ENCODE measurements at regions not wholly inside any gene's neighbourhood (a gene's known extent, or its start where the extent isn't known, plus 50 kb on each side); places are given as distances from the start of the nearest gene placed in this dataset.
"Not testable (repeated sequence)": the region's sequence is repeated elsewhere in the genome, so short reads cannot be mapped to it uniquely, and the experiment has no call there.

DNA sequence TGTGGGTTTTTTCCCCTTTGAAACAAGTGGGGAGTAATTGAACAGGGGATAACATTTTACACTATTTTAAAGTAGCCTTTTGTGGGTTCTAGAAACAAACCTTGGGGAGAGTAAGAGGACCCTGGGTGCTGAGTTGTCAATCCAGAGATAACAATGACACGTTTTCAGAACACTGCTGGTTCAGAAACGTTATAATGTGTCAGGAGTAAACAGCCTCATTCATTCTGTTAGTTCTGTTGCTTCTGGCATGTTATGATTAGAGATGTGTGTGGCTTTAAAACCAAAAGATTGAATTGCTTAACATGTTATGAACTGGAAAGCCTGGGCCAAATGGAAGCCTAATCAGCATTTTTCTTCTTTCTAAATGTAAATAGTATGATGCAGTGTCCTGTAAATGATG, 680.5 kb upstream of the NOVA1 start:
- DNase-seq: no peak

DNA sequence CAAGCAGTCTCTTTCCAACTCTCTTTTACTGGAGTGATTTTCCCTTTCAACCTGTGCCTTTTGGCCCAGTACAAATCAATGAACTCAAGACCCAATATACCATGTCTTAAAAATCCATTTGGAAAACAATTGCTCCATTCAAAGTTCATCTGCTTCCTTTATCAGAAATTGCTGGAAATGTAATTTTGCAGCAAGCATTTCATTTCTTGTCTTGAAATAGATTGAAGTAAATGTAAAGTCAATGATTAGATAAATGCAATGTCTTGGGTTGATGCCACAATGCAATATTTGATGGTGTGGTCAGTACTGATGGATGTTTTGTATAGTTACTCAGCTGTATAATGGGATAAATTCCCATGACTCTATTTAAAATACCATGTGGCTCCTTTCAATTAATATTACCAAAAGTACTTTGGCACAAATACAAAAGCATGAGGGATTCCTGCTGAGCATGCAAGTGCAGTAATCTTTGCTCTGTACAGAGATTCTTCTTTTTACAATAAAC, 707.7 kb upstream of the NOVA1 start:
- no peak for DNase-seq

DNA sequence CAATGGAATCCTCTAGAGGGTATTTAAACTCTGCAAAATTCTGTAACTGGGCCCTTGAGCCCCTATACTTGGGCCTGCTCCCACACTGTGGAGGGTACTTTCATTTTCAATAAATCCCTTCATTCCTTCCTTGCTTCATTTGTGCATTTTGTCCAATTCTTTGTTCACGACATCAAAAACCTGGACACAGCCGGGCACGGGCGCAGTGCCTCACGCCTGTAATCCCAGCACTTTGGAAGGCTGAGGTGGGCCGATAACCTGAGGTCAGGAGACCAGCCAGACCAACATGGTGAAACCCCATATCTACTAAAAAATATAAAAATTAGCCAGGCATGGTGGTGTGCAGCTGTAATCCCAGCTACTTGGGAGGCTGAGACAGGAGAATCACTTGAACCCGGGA, 714.9 kb upstream of the NOVA1 start:
- not testable (repeated sequence) for DNase-seq

DNA sequence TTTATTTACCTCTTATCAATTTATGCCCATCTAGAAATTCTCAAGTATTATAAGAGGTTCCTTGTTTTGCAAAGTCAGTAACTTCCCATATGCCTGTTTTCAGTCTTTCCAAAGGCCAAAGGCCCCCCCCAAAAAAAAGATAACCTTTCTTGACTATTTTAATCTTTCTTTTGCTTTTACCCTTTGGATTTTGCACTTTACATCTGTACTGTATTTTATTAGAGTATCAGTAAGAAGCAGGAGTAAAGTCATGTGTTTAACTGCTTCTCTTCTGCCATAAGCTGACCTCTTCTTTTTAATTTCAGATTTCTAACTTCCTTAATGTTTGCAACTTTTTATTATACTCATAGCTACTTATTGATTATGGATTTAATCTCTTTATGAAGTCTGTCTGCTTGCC, 716.4 kb upstream of the NOVA1 start:
- DNase-seq: no peak

DNA sequence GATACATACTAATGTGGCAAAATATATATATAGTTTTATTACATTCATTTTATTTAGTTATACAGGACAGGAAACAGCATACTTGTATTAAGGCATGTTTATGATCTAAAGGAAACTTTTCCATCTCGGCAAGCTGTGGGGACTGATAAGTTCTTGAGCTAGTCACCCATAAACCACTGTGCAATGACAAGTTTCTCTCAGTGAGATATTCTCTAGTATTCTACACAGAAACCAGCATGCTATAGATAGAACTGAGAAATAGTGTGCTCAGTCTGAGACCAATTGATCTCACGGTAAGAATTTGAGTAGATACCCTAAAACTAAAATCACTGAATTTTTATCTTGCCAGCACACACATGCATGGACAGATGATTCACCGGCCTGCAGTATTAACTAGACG, 717.6 kb upstream of the NOVA1 start:
- no peak for DNase-seq

DNA sequence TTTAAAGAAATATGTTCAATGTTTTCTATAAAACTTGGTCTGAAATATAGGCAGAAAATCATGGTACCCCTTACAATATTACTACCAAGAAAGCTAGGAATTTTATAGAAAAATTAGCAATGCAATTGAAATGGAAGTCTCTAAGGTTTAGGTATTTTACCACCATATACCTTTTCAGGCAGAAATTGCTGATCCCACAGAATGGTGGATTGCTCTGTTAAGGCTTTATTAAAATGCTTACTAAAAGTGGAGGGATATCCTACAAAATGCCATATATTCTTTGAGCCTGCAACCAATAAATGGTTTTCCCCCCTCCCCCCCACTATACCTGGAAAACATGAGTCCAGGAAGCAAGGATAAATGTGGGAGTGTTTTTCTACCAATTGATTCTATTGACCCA, 718.1 kb upstream of the NOVA1 start:
- DNase-seq: no peak

DNA sequence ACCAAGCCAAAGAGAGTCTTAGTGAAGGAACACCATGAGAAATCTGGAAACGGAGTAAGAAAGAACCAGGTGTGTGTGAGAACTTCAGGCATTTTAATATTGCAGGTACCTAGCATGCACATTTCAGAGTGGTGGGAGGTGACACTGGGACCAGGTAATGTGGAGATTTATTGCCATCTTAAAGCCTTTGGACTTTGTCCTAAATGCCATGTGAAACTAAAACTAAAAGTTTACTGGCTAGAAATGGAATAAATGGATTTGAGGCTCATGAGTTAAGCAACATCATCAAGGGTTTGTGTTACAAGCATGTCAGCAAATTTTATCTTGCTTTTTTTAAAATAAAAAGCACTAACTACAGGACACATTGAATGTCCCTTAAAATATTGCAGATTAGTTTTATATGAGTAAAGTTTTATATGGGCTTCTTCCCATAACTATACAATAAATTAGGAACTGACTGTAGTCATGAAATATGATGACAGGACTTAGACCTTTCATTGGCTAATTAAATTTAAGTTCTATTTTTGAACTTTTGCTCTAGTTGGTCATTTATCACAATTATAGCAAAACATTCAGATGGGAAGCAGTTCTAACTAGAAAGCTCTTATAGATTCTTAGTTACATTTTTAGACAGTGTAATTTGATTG, 721.1 kb upstream of the NOVA1 start:
- DNase-seq: no peak

DNA sequence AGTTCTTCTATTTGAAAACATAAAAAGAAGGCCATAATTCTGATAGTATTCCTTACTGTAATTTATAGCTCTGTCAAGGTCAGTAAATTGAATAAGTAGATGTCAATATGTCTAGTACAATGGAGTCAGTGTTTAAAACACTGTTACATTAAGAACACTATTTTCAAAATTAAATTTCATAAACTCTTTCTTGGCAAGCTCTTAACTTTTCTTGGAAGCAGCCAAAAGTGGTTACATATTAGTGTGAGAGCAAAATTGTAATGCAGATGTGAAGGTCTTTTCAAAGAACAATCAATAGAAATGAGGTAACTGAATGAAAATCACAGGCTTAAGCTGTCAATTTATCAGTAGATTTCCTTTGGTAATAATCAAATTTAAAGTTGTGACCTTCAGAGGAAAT, 722.4 kb upstream of the NOVA1 start:
- no peak for DNase-seq

DNA sequence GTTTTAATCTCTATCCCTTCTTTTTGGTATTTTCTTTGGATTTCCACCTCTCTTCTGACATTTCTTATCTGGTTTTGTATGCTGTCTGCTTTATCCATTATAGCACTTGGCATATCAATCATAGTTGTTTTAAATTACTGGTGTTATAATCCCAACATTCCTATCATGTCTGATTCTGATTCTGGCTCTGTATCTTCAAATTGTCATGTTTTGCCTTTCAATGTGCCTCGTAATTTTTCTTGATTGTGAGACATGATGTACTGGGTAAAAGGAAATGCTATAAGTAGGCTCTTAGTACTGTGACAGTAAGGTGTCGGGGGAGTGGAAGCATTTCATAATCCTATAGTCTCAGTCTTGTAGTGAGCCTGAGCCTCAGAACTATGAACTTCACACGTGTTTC, 729.3 kb upstream of the NOVA1 start:
- DNase-seq: no peak

DNA sequence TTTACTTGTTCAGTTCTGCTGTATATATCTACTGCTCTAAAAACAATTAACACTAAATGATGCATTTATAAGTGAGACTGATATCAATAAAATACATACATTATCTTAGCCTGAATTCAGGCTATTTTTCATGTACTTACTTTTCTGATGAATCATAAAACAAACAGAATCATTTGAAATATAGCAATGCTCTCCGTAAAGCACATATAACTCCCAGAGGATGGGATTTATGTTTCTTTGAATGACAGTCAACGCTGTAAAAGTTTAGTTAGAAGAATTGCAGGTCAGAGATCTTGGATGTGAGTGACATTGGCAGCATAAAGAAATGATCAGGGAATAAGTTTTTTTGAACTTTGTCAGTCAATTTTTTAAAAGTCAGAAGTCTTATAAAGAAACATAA, 740.2 kb upstream of the NOVA1 start:
- no peak for DNase-seq

DNA sequence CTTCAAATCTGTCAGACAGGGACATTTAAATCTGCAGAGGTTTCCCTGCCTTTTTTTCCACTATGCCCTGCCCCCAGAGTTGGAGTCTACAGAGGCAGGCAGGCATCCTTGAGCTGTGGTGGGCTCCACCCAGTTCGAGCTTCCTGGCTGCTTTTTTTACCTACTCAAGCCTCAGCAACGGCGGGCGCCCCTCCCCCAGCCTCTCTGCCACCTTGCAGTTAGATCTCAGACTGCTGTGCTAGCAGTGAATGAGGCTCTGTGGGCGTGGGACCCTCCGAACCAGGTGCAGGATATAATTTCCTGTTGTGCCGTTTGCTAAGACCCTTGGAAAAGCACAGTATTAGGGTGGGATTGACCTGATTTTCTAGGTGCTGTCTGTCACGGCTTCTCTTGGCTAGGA, 765.2 kb upstream of the NOVA1 start:
- not testable (repeated sequence) for DNase-seq

DNA sequence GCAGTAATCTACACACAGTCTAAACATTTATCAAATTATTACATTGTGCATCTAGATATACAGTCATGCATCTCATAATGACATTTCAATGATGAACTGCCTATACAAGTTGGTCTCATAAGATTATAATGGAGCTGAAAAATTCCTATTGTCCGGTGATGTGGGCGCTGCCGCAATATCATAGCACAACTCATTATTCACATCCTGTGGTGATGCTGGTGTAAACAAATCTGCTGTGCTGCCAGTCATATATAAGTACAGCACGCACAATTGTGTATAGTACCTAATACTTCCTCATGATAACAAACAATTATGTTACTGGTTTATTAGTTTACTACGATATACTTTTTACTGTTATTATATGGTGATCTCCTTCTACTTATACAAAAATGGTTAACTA, 768.8 kb upstream of the NOVA1 start:
- no peak for DNase-seq

DNA sequence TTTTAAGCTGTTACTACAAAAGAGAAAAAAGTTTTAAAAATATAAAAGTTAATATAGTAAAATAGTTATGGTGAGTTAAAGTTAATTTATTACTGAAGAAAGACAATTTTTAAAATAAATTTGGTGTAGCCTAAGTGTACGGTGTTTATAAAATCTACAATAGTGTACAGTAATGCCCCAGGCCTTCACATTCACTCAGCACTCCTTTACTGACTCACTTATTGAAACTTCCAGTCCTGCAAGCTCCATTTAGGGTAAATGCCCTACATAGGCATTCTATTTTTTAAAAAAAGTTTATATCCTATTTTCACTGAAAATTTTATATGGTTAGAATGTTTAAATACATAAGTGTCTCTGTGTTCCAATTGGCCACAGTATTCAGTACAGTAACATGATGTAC, 769.5 kb upstream of the NOVA1 start:
- no peak for DNase-seq

DNA sequence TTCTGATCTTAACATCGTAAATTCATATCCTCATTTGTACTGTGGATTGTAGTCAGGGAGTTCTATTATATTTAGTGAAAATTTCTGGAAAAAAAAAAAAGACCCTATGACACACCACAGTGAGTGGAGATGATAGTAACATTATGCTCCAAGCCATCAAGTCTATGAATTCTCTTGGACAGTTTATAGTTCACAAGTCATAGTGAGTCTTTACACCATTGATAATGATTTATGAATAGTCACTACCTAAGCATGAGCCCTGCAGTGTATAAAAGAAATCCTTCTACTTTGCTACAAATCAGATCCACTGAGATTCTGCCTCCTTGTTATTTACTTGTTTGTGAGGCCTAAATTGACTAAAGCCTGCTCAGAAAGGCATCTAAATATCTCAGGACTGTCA, 772.2 kb upstream of the NOVA1 start:
- no peak for DNase-seq

DNA sequence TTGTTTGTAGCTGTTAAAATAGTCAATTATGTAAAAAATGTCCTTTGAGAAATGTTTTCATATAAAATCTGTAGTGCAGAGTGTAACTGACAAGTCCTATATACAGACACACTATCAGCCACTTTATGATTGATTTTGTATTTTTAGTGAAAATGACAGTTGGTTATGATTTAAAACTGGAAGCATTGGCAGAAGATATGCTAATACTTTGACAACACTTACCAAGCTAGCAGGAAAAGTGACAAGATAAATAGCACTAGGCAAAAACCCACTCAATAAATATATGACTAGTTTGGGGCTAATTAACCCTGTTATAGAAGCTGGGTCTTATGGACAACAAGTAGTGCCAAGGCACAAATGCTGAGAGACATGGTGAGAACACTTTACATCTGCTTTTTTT, 772.9 kb upstream of the NOVA1 start:
- DNase-seq: no peak

DNA sequence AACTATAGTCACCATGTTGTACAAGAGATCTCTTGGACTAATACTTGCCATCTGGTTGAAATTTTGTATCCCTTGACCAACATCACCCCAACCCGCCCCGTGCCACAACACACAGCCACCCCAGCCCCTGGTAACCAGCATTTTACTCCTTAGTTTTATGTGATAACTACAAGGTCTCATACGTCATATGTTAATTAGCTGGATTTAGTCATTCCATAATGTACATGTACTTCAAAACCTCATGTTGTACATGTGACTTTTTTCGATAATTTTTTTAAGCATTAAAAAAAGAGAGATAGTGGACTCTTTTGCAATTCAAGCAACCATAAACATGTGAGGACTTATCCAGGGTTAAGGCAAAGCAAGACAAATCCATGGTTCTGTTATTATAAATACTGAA, 773.4 kb upstream of the NOVA1 start:
- DNase-seq: no peak

DNA sequence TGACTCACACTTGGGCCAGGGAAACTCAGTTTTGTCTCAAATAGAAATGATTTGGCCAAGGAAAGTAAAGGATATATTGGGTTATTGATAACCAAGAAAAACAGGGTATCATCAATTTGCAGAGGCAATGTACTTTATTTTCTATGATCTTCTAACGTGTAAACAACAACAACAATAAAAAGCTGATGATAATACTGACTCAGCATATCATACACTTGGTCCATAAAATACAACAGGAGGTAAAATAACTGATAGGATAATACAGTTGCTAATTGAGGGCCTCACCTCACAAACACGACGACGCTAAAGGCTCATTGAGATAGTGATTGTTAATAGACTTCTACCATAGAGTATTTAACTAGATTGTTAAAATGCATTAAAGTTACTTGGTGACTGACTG, 774.0 kb upstream of the NOVA1 start:
- no peak for DNase-seq

DNA sequence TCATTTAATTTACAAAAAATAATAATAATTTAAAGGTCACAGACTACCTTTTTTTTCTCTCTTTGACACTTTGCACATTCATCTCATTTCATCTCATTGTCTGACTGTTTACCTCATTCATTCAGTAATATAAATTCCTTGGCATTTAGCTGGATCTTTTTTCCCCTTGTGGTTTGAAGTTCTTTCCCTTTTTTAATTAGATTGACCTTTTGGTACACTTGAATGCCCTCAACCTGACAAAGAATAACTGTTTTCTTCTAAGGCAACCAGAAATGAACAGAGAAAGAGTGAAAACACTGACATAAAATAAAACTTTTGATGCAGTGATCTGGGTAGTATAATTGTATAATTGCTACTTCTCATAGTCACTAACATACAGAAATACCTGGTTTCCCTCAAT, 774.9 kb upstream of the NOVA1 start:
- no peak for DNase-seq

DNA sequence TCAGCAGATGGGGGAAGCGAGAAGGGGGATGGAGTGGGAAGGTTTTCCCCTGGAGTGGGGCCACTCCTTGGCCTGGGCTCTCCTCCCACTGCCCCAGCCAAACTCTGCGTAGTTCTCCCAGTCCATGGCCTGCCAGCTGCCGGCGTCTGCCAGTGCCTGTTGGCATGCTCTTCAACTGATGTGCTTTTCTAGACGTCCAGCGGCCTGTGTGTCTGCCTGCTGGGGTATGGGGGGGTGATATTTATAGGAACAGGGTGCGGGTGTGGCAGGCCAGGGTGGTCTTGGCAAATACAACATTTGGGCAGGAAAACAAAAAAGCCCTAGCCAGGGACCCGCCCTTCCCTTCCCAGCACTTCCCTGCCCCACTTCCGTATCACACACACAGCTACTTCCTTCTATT, 786.3 kb upstream of the NOVA1 start:
- DNase-seq: no peak

DNA sequence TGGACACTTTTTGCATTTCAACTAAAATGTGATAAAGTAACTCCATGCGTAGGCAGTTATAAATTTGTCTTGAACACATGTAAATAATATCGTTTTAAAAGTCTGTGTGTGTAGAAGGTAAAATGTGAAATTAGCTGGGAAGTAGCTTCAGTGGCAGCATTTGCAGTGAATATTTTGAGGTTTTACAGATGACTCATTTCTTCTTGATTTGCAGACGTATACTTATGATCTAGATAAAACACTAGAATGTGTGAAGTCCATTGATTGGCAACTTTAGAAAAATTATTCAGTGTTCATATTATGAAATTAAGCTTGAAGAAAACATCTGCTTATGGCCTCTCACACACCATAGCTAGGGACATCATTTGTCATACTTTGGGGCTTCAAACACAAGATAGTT, 788.6 kb upstream of the NOVA1 start:
- DNase-seq: no peak

DNA sequence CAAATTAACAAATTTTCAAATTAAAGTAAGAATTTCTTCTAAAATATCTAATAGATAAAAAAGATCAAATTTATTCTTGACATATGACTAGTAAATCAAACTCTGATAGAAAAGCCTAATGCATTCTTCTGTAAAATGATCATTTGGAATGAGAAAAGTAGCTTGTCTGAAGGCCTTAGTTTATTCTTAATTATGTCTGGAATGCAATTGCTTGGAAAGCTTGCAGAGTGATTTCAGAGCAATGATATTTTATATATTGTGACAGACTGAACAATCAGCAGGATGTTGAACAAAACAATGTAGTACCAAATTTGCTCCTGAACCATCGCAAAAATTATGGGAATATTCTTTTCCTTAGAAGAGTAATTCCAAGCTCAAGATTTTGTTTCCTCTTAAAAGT, 789.6 kb upstream of the NOVA1 start:
- no peak for DNase-seq

DNA sequence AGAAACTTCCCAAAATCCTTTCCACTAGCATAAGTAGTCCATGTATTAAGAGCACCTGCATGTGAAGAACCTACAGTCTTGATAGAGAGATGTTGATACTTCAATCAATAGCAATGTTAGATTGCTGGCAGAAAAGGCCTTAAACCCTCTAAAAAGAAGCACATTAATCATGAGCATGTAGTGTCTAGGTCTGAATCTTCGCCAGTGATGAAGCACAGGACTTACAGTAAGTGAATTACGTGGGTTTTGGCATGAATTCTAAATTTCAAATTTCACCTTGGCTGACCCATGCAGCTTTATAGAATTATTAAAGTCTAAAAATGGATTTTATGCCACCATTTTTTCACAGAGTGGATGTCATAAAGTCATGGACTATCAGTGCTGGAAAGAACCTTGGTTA, 791.6 kb upstream of the NOVA1 start:
- no peak for DNase-seq

DNA sequence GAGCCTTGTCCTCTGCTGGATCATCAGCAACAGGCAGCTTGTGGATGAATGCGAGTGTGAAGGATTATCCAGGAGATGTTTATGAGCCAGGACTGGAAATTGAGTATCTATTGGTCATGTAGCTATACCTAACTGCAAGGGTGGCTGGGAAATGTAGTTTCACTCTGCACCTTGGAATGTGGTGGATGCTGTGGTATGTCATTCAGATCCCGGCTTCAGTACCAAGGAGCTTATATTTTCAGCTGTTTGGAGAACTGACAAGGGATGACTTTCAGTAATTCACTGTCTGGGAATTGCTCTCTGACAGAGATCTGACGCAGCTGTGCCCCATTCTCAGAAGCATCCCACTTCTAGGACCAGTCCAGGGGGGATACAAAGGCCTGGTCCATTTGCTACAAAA, 792.3 kb upstream of the NOVA1 start:
- DNase-seq: no peak

DNA sequence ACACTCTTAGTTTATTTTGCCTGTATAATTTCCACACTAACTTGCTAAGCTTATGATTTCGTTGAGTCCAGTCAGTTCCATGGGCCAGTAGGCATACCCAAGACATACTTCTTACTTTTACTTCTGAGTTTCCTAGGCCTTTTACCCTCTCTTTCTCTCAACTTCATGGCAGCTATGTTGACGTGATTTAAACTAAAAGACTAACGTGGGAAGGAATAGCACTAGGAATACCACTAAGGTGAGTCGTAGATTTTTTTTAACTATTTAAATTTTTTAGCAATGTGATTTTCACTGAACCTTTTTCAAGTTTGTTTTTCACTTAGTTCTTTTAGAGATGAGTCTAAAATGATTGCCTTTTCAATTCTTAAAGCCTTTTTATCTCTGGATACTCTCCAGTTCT, 793.5 kb upstream of the NOVA1 start:
- DNase-seq: no peak

DNA sequence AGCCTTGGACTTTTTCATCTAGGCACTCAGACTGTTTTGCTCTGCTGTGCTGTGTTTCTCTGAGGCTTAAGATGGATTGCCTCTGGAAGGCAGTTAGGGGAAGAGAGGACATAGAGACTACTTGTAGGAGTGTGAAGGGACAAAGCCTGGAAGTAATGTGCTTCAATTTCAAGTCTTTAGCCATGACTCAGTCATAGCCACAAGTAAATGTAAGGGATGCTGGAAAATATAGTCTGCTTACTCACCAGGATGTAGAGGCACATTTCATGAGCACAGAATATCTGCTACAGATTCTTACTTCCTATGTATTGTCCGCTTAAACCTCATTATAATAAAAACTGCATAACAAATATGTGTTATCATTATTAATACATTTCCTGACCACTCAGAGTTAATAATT, 794.3 kb upstream of the NOVA1 start:
- no peak for DNase-seq

DNA sequence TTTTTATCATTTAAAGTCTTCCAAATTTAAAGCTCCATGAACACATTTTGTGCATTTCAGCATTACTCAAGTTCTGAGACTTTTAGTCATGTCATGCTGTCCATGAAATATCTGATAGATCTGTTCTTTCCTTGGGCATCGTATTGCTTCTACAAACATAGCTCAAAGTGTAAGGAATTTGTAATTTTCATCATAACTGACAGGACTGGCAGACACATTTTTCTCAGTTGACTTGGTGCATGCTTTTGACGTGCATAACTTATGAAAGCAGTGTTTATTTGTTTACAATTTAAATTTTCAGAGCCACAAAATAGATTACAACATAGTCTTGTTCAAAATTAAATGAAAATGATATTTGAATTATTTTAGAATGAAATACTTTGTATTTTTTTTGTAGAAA, 812.1 kb upstream of the NOVA1 start:
- no peak for DNase-seq
